GDM1 (cell line): ENCODE measurements at regions not wholly inside any gene's neighbourhood (a gene's known extent, or its start where the extent isn't known, plus 50 kb on each side); places are given as distances from the start of the nearest gene placed in this dataset.

ENCODE experiments used
- DNase-seq: peaks from one replicate; lab custom pipeline; 2025; lab: John Stamatoyannopoulos, UW

- no peak for DNase-seq
Observed at GRCh38 chr16:87182759-87183158, 134.4 kb downstream of the C16orf95 start.

DNA sequence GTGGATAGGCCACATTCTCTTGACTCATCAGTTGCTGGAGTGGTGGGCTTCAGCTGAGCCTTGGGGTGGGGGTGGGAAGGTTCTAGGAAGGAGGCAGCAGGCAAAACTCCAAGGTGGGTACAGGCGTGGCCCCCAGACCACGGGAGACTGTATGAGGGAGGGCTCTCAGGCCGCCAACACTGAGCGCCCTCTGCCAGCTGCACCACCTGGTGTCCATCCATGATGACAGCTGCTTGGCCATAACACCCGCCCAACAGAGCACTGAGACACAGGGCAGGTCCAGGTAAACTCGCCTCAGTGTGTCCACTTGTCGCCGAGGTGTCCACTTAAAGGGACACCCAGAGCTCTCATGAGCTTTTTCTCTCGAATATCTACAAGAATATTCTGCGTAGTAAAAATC, 133.5 kb downstream of the C16orf95 start:
- DNase-seq = no peak

DNA sequence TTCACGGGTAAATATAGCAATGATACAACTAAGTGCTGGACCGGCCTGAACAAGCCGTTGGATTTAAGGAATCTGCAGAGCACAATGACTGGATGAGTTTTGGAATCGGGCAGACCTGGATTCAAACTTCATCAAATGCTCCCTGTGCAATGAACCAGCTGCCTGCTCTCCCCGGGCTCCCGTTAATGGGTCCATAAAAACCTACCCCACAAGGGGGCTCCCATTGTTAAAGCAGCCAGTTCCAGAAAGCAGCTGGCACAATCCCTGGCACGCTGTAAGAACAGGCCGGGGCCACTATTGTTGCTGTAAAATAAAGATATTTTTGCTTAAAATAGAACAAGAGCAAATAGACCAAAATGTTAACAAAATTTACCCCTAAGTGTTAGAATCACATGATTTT, 131.9 kb downstream of the C16orf95 start:
- DNase-seq = no peak

GRCh38 chr16:87185983-87186382, 131.2 kb downstream of the C16orf95 start:
- DNase-seq = no peak

DNA sequence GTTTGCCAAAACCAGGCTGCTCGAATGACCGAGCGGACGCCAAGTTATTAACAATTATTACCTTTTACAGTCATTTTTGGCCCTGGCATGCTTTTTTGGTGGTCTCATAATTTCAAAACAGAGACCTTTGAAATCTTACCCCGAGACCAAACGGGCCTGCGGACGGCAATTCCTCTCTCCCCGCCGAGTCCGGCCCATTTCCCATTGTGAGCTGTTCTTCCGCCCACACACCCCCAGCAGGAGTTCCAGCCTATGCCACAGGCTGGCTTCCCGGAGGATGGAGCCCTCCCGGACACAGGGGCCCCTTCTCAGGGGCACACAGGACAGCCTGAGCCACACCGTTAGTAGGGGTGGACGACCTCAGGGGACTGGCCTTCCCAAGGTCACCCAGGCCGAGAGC, 130.7 kb downstream of the C16orf95 start:
- DNase-seq = no peak

DNA sequence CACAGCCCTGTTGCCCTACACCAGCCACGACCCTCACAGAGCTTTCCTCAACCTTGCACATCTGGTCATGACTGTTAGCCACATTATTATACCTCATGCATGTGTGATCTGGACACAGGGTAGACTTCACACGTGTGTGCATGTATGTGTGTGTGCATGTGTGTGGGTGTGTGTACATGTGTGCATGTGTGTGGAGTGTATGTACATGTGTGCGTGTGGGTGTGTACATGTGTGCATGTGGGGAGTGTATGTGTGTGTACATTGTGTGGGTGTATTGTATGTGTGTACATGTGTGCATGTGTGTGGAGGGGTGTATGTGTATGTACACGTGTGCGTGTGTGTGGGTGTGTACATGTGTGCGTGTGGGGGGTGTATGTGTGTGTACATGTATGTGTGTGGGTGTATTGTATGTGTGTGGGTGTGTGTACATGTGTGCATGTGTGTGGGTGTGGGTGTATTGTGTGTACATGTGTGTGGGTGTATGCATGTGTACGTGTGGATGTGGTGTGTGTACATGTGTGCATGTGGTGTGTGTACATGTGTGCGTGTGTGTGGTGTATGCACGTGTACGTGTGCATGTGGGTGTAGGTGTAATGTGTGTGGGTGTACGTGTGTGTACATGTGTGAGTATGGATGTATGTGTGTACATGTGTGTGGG, 130.2 kb downstream of the C16orf95 start:
- no peak for DNase-seq

DNA sequence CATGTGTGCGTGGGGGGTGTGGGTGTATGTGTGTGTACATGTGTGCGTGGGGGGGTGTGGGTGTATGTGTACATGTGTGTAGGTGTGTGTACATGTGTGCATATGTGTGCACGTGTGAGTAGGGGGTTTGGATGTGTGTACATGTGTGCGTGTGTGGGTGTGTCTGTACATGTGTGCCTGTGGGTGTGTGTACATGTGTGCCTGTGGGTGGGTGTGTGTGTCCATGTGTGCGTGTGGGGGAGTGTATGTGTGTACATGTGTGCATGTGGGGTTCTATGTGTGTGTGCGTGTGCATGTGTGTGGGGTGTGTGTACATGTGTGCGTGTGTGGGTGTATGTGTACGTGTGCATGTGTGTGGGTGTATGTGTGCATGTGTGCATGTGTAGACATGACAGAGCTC, 129.1 kb downstream of the C16orf95 start:
- DNase-seq = no peak

DNA sequence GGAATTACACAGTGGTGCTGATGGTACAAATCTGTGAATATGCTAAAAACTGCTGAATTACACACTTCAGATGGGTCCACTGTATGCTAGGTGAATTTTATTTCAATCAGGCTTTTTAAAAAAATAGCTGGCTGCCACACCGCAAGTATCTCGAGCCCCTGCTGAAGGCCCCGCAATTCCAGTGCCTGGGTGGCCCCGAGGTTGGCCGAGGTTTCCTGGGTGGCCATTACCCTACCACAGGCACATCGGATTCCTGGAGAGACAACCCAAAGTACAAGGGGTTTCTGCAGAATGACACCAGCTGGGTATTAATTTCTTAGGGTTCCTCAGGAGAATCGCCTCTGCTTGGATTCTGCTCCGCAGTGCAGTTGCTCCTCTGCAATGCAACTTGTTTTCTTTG, 127.8 kb downstream of the C16orf95 start:
- DNase-seq = no peak

GRCh38 chr16:87190288-87191230, 126.6 kb downstream of the C16orf95 start:
- DNase-seq = no peak

DNA sequence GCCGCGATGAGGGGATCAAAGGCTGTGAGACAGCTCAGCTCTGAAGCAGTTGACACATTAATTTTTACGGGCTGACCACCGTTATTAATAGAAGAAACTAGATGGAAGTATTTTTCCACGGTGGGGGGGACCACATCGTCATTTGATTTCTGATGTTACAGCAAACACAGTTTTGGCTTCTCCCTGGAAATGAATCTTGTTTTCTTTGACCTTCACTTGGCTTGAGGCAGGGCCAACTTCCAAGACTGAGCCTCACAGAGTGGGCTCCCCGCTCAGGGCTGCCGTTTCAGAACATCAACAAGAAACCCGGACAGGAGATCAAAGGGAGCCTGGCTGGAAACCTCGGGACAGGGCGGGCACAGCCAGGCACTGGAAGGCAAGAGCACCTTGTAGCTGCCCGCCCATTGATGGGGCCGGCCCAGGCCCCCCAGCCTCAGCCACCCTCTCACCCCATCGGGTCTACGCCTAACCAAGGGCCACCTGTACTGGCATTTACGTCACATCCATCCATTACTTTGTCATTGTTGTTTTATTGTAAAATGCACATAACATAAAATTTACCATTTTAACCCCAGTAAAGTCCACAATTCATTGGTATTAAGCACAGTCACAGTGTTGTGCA, 124.6 kb downstream of the C16orf95 start:
- DNase-seq = no peak

- DNase-seq = no peak
Observed at GRCh38 chr16:87194172-87194571, 123.0 kb downstream of the C16orf95 start.

- DNase-seq = no peak
Observed at GRCh38 chr16:87195161-87195560, 122.0 kb downstream of the C16orf95 start.

DNA sequence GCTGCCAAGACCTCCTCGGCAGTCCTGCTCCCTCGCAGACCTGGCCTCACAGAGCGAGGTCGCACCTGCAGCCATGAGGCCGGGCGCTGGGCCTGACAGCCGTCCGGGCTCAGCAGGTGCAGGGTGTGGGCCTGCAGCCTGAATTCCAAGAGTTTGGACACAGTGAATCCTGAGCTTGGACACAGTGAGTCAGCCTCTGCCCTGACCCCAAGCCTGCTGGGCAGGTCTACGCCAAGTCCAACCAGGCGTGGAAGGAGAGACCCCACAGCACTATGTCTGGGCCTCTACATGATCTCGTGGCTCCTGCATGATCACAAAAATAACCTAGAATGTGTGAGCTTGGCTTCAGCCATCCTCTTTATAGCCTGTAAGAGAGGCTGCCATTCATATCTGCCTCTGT, 121.0 kb downstream of the C16orf95 start:
- DNase-seq = no peak

- DNase-seq = peak; percentile 44
Observed at GRCh38 chr16:87196661-87197060, 120.5 kb downstream of the C16orf95 start.

DNA sequence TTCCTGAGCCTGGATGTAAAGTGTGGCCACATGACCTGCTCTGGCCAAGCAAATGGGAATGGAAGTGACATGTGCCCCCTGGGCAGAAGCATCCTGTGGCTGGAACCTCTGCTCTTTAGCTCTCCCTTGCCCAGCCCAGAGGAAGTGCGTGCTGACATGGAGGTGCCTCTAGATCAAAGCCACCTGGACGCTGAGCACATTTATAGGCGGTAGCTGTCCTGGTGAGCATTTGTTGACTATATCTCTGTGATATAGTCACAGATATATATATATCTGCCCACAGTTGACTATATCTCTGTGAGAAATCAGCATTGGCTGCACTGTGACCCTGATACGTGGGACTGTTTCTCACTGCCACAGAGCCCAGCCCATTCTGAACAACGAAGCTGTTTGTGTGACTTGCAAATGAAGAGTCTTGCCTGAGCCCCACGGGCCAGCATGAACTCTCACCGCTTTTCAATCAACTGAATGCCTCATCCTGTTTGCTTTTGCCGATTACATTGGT, 118.8 kb downstream of the C16orf95 start:
- DNase-seq = no peak

GRCh38 chr16:87198881-87199280, 118.3 kb downstream of the C16orf95 start:
- no peak for DNase-seq

DNA sequence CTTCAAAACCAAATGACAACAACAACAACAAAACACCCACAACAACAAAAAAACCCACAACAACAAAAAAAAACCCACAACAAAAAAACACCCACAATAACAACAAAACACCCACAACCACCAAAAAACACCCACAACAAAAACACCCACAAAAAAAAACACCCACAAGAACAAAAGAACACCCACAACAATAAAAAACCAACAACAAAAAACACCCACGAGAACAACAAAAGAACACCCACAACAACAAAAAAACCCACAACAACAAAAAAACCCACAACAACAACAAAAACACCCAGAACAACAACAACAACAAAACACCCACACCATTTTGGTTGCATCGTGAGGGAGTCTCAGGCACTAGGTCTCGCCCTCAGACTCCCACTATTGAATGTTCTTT, 117.8 kb downstream of the C16orf95 start:
- no peak for DNase-seq

DNA sequence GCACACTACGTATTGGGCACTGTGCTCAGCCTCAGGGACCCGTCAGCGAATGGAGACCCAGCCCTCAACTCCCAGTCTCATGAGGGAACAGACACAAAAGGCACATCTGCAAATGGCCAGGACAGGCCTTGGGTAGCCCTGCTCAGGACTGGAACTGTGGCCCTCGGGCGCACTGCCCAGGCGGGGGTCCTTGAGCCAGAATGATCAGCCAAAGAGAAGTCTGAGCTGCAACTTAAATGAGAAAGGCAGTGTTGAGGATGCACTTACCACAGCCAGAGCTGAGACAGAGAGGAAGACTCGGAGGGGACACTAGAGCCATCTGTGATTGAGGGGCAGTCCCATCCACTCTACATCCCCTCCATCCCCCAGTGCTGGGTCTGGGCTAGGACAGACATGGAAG, 117.3 kb downstream of the C16orf95 start:
- DNase-seq = no peak

- no peak for DNase-seq
Observed at GRCh38 chr16:87200637-87201036, 116.6 kb downstream of the C16orf95 start.

DNA sequence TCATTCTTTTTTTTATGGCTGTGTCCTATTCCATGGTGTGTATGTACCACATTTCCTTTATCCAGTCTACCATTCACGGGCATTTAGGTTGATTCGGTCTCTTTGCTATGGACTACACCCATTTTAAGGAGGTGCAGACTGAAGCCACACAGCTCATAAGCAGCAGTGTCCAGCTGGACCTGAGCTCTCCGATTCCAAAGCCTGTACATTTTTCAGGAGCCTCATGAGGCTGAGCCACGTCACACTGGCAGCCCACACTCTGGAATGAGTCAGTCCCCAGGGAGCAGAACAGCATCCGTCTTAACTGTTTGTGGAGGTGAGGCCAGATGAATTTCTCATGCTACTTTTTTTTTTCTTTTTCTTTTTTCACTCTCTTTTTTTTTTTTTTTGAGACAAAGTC, 116.1 kb downstream of the C16orf95 start:
- DNase-seq = no peak

- no peak for DNase-seq
Observed at GRCh38 chr16:87201790-87202189, 115.4 kb downstream of the C16orf95 start.

DNA sequence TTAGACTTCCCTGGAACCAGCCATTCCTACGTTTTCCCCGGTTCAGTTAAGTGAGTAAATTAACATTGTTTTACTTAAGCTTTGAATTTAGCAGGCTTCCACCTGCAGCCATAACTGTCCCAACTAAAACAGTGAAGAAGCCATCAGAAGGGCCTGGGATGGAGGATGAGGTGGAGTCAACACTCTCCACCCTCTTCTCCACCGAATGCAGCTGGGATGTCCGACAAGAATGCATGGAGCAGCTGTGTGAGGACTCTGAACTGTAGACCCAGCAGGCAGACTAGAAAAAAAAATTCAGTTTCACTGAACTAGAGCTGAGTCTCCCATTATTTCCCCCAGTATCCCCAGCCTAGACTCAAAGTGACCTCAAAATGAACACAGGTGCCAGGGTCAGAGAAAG, 114.8 kb downstream of the C16orf95 start:
- no peak for DNase-seq
